Activated CD4-positive, alpha-beta T cell treated with anti-CD3 and anti-CD28 coated beads for 24 hours (primary cell): ENCODE measurements at regions not wholly inside any gene's neighbourhood (a gene's known extent, or its start where the extent isn't known, plus 50 kb on each side); places are given as distances from the start of the nearest gene placed in this dataset.
"Not testable (repeated sequence)": the region's sequence is repeated elsewhere in the genome, so short reads cannot be mapped to it uniquely, and the experiment has no call there.

ENCODE experiments used
- DNase-seq, 2 donors: peaks; one replicate each; pipeline ENCODE4 v3.0.0-alpha.2; 2020; ENCODE audit warnings: low read depth in 2 of 2

- no peak for DNase-seq
Measured at GRCh38 chr6:169144356-169144755, 109.3 kb downstream of the THBS2 start.

DNA sequence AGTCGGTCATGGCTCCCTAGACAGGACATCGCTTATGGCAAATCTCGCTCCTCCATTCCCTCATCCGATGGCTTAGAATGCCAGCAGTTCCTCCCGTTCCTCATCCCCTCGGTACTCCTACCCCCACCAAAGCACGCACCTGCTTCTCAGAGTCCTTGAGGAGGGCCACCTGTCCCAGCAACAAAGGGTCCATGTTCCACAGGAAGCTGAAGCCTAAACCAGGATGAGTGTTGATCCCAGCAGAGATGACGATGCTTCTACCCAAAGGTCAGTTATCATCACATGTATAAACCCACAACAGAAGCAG is 111.2 kb downstream of the THBS2 start:
- no peak for DNase-seq

- no peak for DNase-seq
Measured at GRCh38 chr6:169141671-169142537, 111.7 kb downstream of the THBS2 start.

GRCh38 chr6:169140986-169141495 is 112.6 kb downstream of the THBS2 start:
- no peak for DNase-seq

DNA sequence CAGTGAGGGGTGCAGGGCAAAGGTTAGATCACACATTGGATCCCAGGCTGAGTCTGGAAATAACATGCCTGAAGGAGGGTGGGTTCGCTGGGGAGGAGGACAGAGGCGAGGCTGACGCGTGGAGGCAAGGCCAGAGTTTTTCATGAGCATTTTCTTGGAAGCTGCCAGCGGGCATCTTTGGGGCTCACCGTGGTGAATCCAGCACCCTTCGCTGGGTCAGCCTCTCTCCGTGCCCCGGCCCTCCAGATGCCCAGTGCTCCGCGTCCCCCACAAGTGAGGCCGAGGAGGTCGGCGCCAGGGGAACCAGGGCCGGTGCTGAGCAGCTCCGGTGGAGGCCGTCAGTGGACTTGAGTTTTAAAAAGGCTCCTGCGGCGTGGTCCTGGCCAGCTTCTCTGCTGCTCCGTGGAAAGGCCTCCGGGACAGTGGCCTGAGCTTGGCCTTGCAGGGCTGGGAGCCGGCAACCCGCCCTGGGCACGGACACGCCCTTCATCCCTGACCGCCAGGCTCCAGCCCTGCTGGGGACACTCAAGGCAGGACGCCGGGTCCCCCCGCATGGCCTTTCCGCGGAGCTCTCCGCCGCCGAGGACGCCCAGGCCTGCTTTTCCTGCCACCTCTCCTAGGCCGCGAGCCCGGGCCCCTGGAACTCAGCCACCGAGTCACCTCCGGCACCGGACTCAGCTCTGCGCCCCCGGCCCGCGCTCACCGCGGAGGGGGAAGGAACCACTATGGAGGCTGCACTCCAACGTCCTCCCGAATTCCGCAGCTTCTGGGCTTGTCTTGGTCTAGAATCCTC is 114.3 kb downstream of the THBS2 start:
- DNase-seq = no peak

DNA sequence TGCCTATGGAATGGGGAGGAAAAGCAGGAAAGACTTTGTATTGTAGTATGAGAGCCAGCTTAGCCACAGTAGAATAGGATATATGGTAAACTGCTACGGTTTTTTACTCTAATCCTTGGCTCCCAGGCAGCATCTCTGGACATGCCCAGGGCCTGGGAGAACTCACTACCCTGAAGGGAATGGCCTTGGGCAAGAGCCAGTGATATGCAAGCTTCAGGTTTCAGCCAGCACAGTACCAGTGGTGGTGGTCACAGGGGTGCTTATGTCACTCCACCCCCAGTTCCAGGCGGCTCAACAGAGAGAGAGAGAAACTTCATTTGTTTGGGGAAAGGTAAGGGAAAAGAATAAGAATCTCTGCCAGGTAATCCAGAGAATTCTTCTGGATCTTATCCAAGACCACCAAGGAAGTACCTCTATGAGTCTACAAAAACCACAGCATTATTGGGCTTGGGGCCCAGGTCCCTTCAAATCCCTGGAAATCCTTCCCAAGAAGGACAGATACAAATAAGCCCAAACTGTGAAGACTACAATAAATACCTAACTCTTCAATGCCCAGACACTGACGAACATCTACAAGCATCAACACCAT is 121.2 kb downstream of the THBS2 start:
- no peak for DNase-seq

DNA sequence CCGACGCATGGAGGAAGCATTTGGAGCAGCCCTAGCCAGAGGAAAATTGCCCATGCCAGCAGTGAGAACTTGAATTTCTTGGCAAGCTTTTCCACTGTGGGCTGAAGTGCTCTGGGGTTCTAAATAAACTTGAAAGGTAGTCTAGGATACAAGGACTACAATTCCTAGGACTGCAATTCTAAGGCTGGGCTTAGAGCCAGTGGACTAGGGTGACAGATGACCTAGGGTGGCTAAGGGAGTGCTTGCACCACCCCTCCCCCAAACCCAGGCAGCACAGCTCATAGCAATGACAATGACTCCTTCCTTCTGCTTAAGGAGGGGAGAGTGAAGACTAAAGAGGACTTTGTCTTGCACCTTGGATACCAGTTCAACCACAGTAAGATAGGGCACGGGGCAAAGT is 122.3 kb downstream of the THBS2 start:
- DNase-seq = no peak

GRCh38 chr6:169130113-169130512 is 123.5 kb downstream of the THBS2 start:
- no peak for DNase-seq

DNA sequence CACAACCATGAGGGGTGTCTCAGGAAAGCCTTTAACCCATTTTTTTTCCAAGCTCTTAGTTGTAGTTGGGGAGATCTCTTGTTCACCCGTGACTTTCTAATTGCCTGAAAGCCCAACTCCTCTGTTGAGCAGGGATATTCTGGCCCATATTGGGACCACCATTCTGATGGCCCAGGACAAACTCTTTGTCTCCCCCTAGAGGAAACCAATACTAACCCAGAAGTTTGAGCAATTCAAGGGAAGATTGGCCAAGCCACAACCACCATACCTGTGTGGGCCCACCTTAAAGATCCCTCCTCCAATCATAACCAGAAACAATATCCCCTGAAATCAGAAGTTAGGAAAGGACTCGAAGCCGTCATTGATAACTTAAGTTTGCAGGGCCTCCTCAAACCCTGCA is 132.6 kb downstream of the THBS2 start:
- no peak for DNase-seq

DNA sequence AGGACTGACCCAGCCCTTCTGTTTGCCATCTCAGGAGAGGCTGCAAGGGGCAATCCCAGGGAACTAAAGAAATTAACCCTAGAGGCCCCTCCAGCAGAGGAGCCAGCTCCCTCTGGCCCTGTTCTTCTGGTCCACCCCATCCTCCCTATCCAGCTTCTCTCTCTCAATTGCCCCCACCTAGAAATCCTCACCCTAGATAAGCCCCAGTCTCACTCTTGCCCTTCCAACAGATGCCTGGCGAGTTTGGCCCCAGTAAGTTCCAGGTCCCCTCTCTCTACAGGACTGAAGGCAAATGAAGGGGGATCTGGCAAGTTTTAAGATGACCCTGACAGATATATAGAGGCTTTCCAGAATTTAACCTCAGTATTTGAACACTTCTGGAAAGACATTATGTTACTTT is 134.0 kb downstream of the THBS2 start:
- no peak for DNase-seq

DNA sequence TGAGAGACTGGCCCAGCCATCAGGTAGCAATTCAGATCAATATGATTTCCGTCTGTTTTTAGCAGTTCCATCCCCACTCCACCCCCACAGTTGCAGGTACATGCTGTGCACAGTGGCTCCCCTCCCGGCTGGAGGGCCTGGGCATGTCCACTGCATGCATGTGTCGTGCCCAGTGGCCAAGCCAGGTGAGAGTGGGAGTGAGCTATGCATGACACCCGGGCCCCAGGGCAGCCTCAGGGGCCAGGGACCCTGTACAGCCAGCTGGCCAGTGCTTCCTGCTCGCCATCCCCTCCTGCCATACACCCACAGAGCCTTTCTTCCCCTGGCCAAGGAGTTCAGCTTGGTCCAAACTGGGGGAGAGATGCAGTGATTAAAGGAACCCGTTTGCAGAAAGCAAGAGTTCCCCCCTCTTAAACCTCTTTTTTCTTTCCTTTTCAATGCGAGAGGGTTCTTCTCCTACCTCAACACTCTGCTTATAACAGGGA is 135.3 kb downstream of the THBS2 start:
- no peak for DNase-seq

DNA sequence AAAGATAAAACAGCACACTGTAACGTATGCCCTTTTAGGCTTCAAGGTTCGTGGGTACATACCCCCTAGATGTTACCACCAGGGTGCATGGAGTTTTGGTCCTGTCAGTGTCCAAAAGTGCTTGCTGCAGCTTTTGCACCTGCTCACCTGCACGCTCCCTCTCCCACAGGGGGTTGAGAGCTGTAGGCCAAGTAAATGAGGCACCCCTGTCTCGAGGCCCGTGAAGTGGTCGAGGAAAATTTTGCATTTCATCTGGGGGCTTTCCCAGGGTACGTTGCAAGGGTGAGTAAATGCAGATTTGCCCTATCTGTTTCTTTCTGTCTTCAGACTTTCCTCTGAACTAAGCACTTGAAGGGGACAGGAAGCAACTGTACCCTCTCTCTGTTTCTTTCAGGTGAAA is 136.0 kb downstream of the THBS2 start:
- DNase-seq = no peak

DNA sequence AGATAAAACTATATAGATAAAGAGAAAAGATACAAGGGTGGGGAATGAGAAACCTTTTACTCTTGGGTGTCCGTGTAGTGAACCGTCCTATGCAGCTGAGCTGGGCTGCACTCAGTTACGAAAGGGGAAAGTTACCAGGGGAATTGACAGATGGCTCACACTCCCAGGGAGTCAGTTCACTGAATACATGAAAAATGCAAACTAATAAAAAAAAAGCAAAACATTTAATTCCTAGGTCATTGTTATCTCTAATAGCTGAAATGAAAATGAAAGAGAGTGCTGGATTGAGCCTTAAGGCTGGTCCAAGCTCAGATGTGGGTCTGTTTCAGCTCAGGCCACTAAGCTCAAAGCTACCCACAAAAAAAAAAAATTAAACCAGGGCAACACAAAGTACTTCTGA is 138.0 kb downstream of the THBS2 start:
- no peak for DNase-seq

GRCh38 chr6:169114632-169115031 is 139.0 kb downstream of the THBS2 start:
- not testable (repeated sequence) for DNase-seq

- DNase-seq = no peak
Measured at GRCh38 chr6:169112483-169113320, 140.9 kb downstream of the THBS2 start.

DNA sequence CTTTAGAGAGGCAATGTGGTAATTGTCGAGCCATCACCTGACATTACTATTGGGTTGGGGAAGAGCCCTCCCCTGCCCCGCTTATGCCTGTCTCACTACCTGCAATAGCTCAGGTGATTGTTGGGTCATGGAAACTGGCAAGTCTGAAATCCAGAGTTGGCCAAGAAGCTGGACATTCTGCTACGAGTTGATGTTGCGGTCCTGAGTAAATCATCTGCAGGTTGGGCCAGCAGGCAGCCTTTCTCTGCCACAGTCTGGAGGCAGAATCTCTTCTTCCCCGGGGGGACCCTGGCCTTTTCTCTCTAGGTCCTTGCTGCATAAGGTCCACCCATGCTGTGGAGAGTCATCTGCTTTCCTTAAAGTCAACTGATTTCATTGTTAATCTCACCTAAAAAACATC is 142.4 kb downstream of the THBS2 start:
- no peak for DNase-seq

- DNase-seq = no peak
Measured at GRCh38 chr6:169109411-169110220, 144.0 kb downstream of the THBS2 start.

- DNase-seq = no peak
Measured at GRCh38 chr6:169108753-169109152, 144.9 kb downstream of the THBS2 start.

- no peak for DNase-seq
Measured at GRCh38 chr6:169106176-169106575, 147.5 kb downstream of the THBS2 start.

DNA sequence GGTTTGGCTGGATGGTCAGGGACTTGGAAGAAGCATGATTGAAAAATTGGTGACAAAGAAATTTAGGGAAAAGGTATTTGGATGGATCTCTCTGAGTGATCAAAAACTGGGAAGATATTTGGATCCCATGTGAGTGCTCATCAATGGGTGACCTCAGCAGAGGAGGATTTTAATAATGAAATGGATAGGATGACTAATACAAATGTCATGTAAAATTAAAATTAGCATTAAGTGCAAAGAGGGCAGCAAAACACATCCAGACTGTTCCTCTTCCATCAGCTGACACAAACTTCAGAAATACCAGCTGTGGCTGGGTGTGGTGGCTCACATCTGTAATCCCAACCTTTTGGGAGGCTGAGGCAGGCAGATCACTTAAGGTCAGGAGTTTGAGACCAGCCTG is 151.7 kb downstream of the THBS2 start:
- no peak for DNase-seq
